HG03196 (cell line): ENCODE measurements at regions not wholly inside any gene's neighbourhood (a gene's known extent, or its start where the extent isn't known, plus 50 kb on each side); places are given as distances from the start of the nearest gene placed in this dataset.
"Not testable (repeated sequence)": the region's sequence is repeated elsewhere in the genome, so short reads cannot be mapped to it uniquely, and the experiment has no call there.

Source experiments
- ATAC-seq: cut with Tn5 transposase; IDR thresholded peaks from one replicate; pipeline ENCODE4 v1.9.1; 2021; ENCODE audit not compliant: unreplicated experiment

- ATAC-seq: no peak
Measured at GRCh38 chrX:55981603-55982002, 250.6 kb upstream of the KLF8 start.

GRCh38 chrX:55996649-55997048 is 235.5 kb upstream of the KLF8 start:
- ATAC-seq: no peak

DNA sequence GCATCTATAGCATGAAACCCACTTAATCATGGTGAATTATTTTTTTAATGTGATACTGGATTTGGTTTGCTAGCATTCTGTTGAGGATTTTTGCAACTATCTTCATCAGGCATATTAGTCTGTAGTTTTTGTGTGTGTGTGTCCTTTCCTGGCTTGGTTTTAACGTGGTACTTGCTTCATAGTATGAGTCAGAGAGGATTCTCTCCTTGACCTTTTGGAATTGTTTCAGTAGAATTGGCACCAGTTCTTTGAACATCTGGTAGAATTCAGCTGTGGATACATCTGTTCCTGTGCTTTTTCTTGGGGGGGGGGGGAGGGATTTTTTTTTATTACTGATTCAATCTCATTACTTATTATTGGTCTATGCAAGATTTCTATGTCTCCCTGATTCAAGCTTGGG is 232.0 kb upstream of the KLF8 start:
- ATAC-seq: no peak

GRCh38 chrX:56000729-56001128 is 231.4 kb upstream of the KLF8 start:
- no peak for ATAC-seq

DNA sequence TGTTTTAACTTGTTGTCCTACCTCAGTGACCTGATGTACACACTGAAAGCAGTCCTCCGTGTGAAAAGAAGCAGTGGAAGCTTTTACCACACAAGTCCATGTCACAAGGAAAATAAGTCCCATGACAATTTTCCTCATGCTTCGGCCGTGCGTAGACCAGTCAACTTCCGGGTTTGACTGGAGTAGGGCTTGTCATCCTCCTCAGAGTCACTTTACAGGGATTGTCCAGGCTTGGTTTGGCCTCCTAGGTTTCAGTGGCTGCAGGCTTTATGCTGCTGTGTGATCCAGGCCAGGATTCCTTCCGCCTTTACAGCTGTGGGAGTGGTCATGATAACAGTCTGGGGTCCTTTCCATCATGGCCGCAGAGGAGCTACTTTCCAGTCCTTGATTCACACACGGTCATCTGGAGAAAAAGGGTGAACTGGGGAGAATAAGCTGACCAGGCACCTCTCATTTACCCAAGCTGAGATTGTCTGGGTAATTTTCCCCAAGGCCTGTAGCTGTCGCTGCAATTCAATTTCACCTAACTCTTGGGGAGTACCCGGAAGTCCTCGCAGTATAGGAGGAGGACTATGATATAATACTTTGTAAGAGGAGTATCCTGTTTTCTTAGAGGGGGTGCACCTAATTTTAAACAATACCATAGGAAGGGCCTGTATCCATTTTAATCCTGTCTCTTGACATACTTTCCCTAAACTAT is 206.1 kb upstream of the KLF8 start:
- ATAC-seq: no peak

- no peak for ATAC-seq
Measured at GRCh38 chrX:56026815-56027214, 205.3 kb upstream of the KLF8 start.

GRCh38 chrX:56029188-56029587 is 203.0 kb upstream of the KLF8 start:
- no peak for ATAC-seq

- no peak for ATAC-seq
Measured at GRCh38 chrX:56029691-56030090, 202.5 kb upstream of the KLF8 start.

DNA sequence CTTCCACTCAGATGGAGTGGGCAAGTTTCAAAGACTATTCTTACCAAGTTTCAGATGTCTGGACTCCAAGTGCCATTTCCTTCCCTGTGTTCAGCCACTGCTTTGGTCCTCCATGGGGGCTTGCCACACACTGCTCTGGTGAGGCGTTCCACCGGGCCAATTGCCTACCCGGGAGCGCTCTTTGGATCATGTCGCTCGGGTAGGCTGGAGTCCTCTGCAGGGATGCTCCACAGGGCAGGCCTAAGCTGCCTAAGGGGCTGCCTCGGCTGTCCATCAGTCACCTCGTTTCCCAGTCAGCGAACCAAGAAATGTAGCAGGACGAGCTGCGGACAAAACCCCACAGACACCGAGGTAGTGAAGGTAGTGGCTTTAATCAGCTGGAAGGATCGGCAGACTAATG is 200.7 kb upstream of the KLF8 start:
- ATAC-seq: no peak

GRCh38 chrX:56033495-56034180 is 198.5 kb upstream of the KLF8 start:
- ATAC-seq: no peak

DNA sequence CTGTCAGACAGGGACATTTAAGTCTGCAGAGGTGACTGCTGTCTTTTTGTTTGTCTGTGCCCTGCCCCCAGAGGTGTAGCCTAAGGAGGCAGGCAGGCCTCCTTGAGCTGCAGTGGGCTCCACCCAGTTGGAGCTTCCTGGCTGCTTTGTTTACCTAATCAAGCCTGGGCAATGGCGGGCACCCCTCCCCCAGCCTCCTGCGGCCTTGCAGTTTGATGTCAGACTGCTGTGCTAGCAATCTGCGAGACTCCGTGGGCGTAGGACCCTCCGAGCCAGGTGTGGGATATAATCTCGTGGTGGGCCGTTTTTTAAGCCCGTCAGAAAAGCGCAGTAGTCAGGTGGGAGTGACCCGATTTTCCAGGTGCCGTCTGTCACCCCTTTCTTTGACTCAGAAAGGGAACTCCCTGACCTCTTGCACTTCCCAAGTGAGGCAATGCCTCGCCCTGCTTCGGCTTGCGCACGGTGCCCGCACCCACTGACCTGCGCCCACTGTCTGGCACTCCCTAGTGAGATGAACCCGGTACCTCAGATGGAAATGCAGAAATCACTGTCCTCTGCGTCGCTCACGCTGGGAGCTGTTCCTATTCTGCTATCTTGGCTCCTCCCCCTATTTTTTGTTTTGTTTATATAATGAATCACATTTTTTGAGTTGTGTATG is 179.4 kb upstream of the KLF8 start:
- ATAC-seq: not testable (repeated sequence)

DNA sequence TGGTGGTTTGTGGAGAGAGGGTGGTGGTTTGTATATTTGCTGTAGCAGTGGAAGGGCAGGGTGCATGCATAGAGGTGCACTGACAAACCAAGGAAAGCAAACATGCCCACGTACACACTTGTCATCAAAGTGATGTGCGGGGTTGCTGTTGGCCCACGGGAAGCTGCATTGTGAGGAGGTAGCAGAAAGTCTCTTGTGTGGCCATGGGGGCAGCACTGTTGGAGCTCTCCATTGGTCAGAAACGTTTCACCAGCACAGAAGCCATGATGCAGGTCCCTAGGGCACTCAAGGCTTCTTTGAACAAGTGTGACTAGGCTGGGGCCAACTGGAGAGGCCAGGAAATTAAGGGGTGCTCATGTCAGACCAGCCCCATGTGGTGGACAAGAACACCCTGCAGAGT is 174.8 kb upstream of the KLF8 start:
- ATAC-seq: no peak

GRCh38 chrX:56066016-56066415 is 166.1 kb upstream of the KLF8 start:
- ATAC-seq: peak; percentile 47

GRCh38 chrX:56068274-56068758 is 163.8 kb upstream of the KLF8 start:
- ATAC-seq: no peak

DNA sequence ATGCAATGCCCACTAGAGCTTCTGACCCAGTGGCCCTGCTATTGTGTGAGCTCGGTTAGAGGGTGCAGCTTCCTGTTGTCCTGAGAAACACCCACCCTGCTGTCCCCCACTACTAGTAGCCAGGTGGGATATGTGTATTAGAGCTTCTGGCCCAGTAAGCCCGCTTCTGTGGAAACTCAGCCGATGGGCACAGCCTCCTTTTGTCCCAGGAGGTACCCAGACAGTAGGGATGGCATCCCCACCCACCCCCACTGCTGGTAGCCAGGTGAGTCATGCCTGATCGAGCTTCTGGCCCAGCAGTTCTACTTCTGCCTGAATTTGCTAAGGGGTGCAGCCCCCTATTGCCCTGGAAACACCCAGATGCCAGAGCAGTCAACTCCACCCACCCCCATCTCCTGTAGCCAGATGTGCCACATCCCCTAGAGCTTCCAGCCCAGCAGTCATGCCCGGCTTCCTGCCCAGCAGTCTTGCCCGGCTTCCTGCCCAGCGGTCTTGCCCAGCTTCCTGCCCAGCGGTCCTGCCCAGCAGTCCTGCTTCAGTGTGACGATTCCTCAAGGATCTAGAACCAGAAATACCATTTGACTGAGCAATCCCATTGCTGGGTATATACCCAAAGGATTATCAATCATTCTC is 162.7 kb upstream of the KLF8 start:
- no peak for ATAC-seq

DNA sequence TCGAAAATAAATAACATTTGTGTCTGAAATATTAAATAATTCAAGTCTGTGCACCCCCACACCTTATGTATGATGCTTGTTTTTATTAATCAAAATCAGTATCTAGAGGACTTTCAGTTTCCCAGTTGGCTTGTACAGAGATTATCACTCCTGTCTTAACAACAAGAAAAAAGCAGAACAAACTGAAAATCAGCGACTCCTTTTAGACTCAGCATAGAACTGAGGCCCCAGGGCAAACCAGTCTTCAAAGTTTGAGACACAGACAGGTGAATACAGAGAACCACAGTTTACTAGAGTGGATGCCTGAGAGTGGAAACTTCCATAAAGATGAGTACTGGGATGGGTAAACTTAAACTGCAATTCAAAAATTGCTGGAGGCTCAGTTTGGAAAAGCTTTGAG is 142.8 kb upstream of the KLF8 start:
- ATAC-seq: no peak

- no peak for ATAC-seq
Measured at GRCh38 chrX:56099271-56099670, 132.9 kb upstream of the KLF8 start.

DNA sequence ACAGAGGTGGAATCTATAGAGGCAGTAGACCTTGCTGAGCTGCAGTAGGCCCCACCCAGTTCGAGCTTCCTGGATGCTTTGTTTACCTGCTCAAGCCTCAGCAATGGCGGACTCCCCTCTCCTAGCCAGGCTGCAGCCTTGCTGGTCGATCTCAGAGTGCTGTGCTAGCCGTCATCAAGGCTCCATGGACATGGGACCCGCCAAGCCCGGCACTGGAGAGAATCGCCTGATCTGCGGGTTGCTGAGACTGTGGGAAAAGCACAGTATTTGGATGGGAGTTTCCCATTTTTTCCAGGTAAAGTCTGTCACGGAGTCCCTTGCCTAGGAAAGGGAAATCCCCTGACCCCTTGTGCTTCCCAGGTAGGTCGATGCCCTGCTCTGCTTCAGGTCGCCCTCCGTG is 124.8 kb upstream of the KLF8 start:
- no peak for ATAC-seq

- no peak for ATAC-seq
Measured at GRCh38 chrX:56113785-56114436, 118.2 kb upstream of the KLF8 start.

DNA sequence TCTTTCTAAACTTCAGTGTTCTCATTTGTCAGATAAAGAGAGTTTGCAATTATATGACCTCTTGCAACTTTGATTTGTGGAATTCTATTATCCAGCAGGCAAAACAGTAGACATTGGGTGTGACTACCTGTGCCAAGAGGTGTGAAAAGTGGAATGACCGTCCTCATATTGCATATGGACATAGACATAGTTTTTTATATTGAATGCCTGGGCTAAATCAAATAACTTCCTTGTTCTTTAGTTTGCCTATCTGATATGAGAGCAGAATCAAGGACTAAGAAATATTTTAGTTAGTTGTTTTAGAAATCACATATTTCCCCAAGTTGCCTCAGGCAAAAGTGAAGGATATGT is 117.7 kb upstream of the KLF8 start:
- ATAC-seq: no peak

GRCh38 chrX:56120242-56120641 is 111.9 kb upstream of the KLF8 start:
- ATAC-seq: no peak
